Heart left ventricle (tissue), 13 donors: ENCODE measurements at regions not wholly inside any gene's neighbourhood (a gene's known extent, or its start where the extent isn't known, plus 50 kb on each side); places are given as distances from the start of the nearest gene placed in this dataset.

Experiments used
- POLR2A ChIP-seq, 2 donors: fragments of 450-650 bp; IDR thresholded peaks; one replicate each; pipeline ENCODE4 v1.6.1; 2017; ENCODE audit warnings: antibody characterized with exemption in 2 of 2, mild to moderate bottlenecking in 2 of 2, moderate library complexity in 2 of 2
- TF ChIP-seq, protein P1 (sequence below), 12 donors: fragments of 200-600 bp; sonication (generic) in 4 of 12; IDR thresholded peaks; one replicate each; pipeline versions ENCODE4 v1.5.0 to v1.8.0; 2018 to 2022; ENCODE audit warnings: antibody characterized with exemption in 12 of 12, mild to moderate bottlenecking in 5 of 12
- donor health status: ischemic (EF 13 %, LVEDD 7.1; RV severe dilation, severe dysfunction).
- donor health status: DM: no; HTN: yes; CAD: no.
- donor health status: DM: no; HTN: no; CAD: no.
- donor health status: ischemic (EF 25% LVEDD 6.9; RV normal size, moderate dysfunction).
- donor health status: ischemic (EF 25% LVEDD 5.7; RV mildly dilated, moderate dysfunction).
- donor health status: ischemic (EF 35%, LVEDD 5.7; RV mildly dilated, moderate dysfunction).
- donor health status: nonischemic (EF 11% LVEDD 7.7; RV severe dilation, severe dysfunction).
- donor health status: DM: yes; HTN: yes; CAD: no.
- donor health status: PGD.
- donor health status: ischemic (EF 29% LVEDD 5.4; RV normal size, mild dysfunction).
- donor health status: nonischemic (EF 23%, LVEDD 6.1; RV moderate dilation, normal function).

GRCh38 chr2:16371751-16372150 is 293.9 kb downstream of the CYRIA start:
- TF ChIP-seq POLR2A (IDR thresholded peaks at IDR 0.05) = no peak
- TF ChIP-seq, protein P1, sequence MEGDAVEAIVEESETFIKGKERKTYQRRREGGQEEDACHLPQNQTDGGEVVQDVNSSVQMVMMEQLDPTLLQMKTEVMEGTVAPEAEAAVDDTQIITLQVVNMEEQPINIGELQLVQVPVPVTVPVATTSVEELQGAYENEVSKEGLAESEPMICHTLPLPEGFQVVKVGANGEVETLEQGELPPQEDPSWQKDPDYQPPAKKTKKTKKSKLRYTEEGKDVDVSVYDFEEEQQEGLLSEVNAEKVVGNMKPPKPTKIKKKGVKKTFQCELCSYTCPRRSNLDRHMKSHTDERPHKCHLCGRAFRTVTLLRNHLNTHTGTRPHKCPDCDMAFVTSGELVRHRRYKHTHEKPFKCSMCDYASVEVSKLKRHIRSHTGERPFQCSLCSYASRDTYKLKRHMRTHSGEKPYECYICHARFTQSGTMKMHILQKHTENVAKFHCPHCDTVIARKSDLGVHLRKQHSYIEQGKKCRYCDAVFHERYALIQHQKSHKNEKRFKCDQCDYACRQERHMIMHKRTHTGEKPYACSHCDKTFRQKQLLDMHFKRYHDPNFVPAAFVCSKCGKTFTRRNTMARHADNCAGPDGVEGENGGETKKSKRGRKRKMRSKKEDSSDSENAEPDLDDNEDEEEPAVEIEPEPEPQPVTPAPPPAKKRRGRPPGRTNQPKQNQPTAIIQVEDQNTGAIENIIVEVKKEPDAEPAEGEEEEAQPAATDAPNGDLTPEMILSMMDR (IDR thresholded peaks at IDR 0.05) = no peak
